C4-2B (cell line): ENCODE measurements at regions not wholly inside any gene's neighbourhood (a gene's known extent, or its start where the extent isn't known, plus 50 kb on each side); places are given as distances from the start of the nearest gene placed in this dataset.
A peak's percentile ranks its signal among the peaks of the same experiment; 100 is the strongest.

Experiments
- H3K27ac ChIP-seq: fragments of 450-650 bp; 2 replicates; pipeline ENCODE4 v1.5.1; 2017
- ZFX ChIP-seq: fragments of 450-650 bp; IDR thresholded peaks from 2 replicates; pipeline ENCODE4 v1.6.1; 2017
- TF ChIP-seq, protein P1 (sequence below): fragments of 450-650 bp; conservative IDR thresholded peaks from 2 replicates; pipeline ENCODE4 v1.5.1; 2017; ENCODE audit warnings: mild to moderate bottlenecking

DNA sequence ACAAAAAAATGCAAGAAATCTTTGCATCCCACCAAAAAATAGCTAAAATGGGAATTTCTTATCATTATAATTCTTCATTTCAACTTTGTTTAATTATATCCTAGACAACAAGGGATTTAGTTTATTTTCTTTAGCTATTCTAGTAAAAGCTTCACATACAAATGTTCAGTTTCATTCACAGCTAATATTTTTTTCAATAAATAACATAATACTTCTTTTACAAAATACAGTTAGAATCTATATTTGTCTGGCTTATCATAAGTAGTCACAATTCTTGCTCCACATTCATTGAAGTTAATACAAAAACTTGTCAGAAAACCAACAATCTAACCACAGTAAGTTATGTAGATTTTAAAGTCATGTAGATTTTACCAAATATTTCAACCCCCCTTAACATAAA, 414.4 kb downstream of the FAT4 start:
- TF ChIP-seq, protein P1, sequence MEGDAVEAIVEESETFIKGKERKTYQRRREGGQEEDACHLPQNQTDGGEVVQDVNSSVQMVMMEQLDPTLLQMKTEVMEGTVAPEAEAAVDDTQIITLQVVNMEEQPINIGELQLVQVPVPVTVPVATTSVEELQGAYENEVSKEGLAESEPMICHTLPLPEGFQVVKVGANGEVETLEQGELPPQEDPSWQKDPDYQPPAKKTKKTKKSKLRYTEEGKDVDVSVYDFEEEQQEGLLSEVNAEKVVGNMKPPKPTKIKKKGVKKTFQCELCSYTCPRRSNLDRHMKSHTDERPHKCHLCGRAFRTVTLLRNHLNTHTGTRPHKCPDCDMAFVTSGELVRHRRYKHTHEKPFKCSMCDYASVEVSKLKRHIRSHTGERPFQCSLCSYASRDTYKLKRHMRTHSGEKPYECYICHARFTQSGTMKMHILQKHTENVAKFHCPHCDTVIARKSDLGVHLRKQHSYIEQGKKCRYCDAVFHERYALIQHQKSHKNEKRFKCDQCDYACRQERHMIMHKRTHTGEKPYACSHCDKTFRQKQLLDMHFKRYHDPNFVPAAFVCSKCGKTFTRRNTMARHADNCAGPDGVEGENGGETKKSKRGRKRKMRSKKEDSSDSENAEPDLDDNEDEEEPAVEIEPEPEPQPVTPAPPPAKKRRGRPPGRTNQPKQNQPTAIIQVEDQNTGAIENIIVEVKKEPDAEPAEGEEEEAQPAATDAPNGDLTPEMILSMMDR = no peak
- no peak for TF ChIP-seq ZFX
- no peak overlapping the region for H3K27ac ChIP-seq

DNA sequence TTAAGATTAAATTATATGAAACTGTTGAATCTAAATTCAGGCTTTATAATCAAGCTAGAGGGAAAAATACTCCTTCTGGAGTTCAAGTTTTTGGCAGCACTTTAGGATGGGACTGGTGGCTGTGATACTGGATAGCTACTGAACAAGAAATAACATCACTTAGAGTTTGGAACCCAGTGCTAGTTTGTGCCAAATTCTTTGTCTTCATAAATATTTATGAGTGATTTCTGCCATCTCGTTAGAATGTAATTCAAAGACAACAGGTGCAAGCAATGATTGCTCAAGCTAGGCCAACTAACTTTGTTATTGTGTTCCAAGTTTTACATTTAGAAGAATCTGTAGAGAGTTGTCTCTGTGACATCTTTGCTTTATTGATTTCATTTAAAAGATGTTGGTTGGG, 417.9 kb downstream of the FAT4 start:
- TF ChIP-seq, protein P1 = no peak
- TF ChIP-seq ZFX = no peak

DNA sequence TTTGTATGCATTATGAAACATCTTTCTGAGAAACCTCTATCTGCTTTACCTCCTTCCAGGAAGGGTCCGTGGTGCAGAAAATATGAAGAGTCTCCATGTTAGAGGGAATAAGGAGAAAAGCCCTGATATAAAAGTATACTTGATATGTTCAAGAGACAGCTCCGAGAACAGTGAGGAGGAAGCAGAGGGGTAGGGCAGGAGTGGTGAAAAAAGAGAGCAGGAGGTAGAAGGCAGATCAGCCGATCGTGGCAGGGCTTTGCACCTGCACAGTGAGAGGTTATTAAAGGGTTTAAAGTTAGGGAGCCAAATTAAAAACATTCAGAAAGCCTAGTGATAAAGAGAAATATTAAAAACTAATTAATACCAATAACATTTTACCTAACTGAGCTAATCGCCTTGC, 419.7 kb downstream of the FAT4 start:
- no peak overlapping the region for H3K27ac ChIP-seq
- no peak for TF ChIP-seq ZFX
- TF ChIP-seq, protein P1 = no peak

More for the DNA sequence above, 417.9 kb downstream of the FAT4 start:
- H3K27ac ChIP-seq = no peak overlapping the region

DNA sequence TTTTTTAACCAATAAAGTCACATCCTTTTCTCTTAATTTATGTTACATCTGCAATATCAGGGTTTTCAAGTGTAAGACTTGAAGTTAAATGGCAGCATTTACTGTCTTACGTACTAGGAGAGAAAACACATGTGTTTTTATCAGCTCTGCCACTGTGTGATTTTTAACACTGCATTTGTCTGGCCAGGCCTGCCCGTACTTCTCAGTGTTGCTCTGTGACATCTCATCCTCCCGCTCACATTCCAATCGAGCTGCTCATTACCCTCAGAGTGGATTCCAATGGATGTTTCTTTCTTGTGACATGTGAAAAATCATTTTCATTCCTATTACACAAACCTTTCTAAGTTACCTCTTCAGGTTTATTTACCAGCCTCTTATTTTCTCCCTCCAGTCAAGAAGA, 420.3 kb downstream of the FAT4 start:
- TF ChIP-seq, protein P1 = no peak
- no peak for TF ChIP-seq ZFX
- no peak overlapping the region for H3K27ac ChIP-seq

DNA sequence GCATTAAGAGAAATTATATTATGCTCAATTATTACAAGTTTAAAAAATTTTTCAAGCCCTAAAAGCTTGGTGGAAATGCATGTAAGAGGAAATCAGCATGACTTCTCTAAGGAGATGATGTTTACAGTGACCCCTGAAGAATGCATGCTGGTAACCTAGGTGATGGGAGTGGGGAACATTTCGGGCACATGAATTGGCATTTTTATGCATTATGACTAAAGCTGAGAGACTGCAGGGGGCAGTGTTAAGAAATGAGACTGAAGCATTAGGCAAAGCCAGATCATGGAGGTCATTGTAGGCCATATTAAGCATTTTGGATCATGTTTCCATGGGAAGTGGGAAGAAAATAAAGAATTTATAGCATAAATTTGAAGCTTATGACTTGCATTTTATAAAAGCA, 421.3 kb downstream of the FAT4 start:
- TF ChIP-seq, protein P1 = peak; percentile 26
- TF ChIP-seq ZFX = no peak

DNA sequence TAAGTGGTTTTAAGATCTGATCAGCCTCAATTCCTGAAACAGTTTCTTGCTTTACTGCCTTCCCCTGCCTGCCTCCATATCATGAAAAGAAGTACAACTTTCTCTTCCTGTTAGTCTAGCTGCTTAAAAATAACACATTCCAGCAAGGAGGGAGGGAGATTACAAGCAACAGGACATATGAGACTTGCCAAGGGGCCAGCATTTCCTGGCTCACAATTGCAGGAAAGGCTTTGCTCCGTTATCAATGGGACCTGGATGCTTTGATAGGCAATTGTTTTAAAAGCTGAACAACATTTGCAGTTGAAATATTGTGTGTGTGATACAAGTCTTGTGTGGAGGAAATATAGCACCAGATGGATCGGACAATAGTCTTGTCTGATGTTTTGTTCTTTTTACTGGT, 425.0 kb downstream of the FAT4 start:
- TF ChIP-seq ZFX = no peak
- TF ChIP-seq, protein P1 = no peak
- H3K27ac ChIP-seq = no peak overlapping the region

More for the DNA sequence above, 421.3 kb downstream of the FAT4 start:
- no peak overlapping the region for H3K27ac ChIP-seq

DNA sequence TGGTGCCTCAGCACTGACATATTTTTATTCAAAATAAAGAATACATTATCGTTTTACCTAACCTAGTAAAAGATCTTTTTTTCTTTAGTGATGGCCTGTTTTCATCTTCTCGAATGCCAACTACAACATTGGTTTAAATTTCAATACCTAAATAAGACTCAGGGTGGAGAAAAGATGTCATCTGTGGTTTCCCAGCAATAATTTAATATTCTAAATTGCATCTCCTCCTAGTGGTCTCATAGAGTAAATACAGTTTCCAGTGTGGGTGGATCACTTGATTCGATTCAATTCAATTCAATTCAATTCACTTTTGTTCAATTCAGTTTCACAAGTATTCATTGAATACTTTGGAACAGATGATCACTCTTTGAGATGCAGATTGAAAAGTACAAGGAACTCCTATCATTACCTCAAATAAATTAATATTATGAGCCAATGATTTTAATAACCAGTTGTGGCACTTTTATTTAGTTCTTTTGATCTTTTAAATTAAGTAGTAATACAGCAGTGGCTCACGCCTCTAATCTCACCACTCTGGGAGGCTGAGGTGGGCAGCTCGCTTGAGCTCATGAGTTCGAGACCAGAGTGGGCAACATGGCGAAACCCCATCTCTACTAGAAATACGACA, 427.2 kb downstream of the FAT4 start:
- no peak overlapping the region for H3K27ac ChIP-seq
- TF ChIP-seq, protein P1 = peak; percentile 77
- TF ChIP-seq ZFX = no peak
